Upper lobe of right lung (tissue), 1 donor: ENCODE measurements at regions not wholly inside any gene's neighbourhood (a gene's known extent, or its start where the extent isn't known, plus 50 kb on each side); places are given as distances from the start of the nearest gene placed in this dataset.
"Not testable (repeated sequence)": the region's sequence is repeated elsewhere in the genome, so short reads cannot be mapped to it uniquely, and the experiment has no call there.

Experiments used
- ATAC-seq: fragments of 200-7000 bp; cut with Tn5 transposase; one replicate; pipeline ENCODE4 v1.9.1; 2020; ENCODE audit warnings: mild to moderate bottlenecking, moderate library complexity
- DNase-seq: peaks from one replicate; pipeline ENCODE4 v3.0.0-alpha.2; 2020
- H3K27ac ChIP-seq: fragments of 200-600 bp; one replicate; pipeline ENCODE4 v1.8.0; 2022
- H3K27me3 ChIP-seq: fragments of 200-600 bp; one replicate; pipeline ENCODE4 v1.8.0; 2022; ENCODE audit warnings: mild to moderate bottlenecking
- H3K36me3 ChIP-seq: fragments of 200-600 bp; one replicate; pipeline ENCODE4 v1.8.0; 2022
- H3K4me1 ChIP-seq: fragments of 200-600 bp; one replicate; pipeline ENCODE4 v1.8.0; 2022
- H3K4me3 ChIP-seq: fragments of 200-600 bp; one replicate; pipeline ENCODE4 v1.8.0; 2022; ENCODE audit warnings: mild to moderate bottlenecking
- H3K9me3 ChIP-seq: fragments of 200-600 bp; one replicate; pipeline ENCODE4 v1.8.0; 2022
- intact Hi-C: fragments of 100-400 bp; cut with DNase I; formaldehyde crosslinking; loops from one replicate; pipeline ENCODE4 v1.11.0; 2022
- TF ChIP-seq, protein P1 (sequence below): fragments of 200-600 bp; IDR thresholded peaks from one replicate; pipeline ENCODE4 v1.8.0; 2022; ENCODE audit warnings: antibody characterized with exemption
- donor health status: DM: no; HTN: yes; CAD: no; lungs with severe emphysema.

DNA sequence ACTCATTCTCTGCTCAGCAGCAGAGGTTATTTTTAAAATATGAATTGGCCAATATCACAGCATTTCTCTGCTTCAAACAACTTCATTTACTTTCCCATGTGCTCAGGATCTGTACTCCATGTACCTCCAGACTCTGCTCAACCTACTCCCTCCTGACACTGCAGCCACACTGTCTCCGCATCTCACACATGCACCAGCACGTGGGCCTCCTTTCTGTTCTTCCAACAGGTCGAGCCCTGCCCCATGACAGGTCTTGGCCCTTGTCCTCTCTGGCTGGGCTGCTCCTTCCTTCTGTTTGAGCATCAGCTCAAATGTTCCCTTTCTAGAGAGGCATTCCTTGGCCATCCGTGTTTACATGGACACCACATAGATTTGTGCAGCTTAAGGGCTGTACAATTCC is 195.7 kb downstream of the EBLN2 start:
- H3K27ac ChIP-seq, result no peak overlapping the region
- H3K27me3 ChIP-seq, result no peaks in the 10 kb centered on the region
- H3K4me1 ChIP-seq, result no peaks in the 10 kb centered on the region
- TF ChIP-seq, protein P1, sequence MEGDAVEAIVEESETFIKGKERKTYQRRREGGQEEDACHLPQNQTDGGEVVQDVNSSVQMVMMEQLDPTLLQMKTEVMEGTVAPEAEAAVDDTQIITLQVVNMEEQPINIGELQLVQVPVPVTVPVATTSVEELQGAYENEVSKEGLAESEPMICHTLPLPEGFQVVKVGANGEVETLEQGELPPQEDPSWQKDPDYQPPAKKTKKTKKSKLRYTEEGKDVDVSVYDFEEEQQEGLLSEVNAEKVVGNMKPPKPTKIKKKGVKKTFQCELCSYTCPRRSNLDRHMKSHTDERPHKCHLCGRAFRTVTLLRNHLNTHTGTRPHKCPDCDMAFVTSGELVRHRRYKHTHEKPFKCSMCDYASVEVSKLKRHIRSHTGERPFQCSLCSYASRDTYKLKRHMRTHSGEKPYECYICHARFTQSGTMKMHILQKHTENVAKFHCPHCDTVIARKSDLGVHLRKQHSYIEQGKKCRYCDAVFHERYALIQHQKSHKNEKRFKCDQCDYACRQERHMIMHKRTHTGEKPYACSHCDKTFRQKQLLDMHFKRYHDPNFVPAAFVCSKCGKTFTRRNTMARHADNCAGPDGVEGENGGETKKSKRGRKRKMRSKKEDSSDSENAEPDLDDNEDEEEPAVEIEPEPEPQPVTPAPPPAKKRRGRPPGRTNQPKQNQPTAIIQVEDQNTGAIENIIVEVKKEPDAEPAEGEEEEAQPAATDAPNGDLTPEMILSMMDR, result no peak
- no peaks in the 10 kb centered on the region for H3K36me3 ChIP-seq
- no peaks in the 10 kb centered on the region for H3K9me3 ChIP-seq
- ATAC-seq (no peak), DNase-seq (no peak)
- intact Hi-C loops, result no loop called here
- no peak overlapping the region for H3K4me3 ChIP-seq

DNA sequence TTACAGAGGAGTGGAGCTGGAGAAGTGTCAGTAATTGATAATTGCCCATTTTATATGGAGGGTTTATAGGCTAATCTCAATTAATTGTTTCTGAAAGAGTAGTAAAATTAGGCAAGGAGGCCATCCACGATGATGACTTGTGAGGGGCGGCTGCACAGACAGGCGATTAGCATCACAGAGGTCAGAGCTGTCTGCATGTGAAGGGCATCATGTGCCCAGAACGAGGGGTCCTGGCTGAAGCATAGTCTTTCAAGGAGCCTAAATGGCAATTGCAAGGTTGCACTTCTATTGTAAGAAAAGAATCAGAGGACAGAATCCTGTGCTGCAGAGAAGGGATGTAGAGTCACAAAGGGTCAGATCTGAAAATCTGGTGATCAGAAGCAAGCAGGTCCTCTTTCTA is 196.6 kb downstream of the EBLN2 start:
- H3K36me3 ChIP-seq, result no peaks in the 10 kb centered on the region

DNA sequence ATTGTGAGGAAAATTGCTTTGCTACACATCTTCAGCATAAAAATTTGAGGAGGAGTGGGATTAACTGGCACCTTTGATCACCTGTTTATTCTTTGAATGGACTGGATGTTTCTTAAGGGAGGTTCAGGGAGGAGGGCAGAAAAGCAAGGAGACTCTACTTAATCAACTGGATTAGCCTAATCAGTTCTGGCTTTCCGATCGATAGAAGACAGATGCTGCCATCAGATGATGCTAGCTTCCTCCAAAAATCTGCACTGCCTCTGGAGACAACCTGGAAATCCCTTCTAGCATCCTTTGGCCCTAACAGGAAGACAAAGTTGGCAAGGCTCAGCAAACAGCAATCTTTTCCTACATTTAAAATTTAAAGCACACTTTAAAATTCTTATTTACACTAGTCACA is 197.8 kb downstream of the EBLN2 start:
- H3K9me3 ChIP-seq, result no peaks in the 10 kb centered on the region
- ATAC-seq, result no peak

More for the DNA sequence above, 196.6 kb downstream of the EBLN2 start:
- TF ChIP-seq, protein P1, result no peak
- no peak overlapping the region for H3K27ac ChIP-seq
- DNase-seq (no peak), ATAC-seq (no peak)
- no peak overlapping the region for H3K4me3 ChIP-seq
- no peaks in the 10 kb centered on the region for H3K27me3 ChIP-seq
- H3K9me3 ChIP-seq, result no peaks in the 10 kb centered on the region
- intact Hi-C loops, result no loop called here
- no peaks in the 10 kb centered on the region for H3K4me1 ChIP-seq

GRCh38 chr3:73259856-73260255 is 198.4 kb downstream of the EBLN2 start:
- ATAC-seq, result no peak
- DNase-seq, result no peak
- Histone ChIP-seq H3K4me1 (no peaks in the 10 kb centered on the region), H3K27ac (no peak overlapping the region), H3K4me3 (no peak overlapping the region), H3K36me3 (no peaks in the 10 kb centered on the region), H3K27me3 (no peaks in the 10 kb centered on the region), H3K9me3 (no peaks in the 10 kb centered on the region)
- TF ChIP-seq, protein P1, result no peak
- intact Hi-C loops, result no loop called here

More for the DNA sequence above, 197.8 kb downstream of the EBLN2 start:
- DNase-seq, result no peak
- TF ChIP-seq, protein P1, result no peak
- Histone ChIP-seq H3K27me3 (no peaks in the 10 kb centered on the region), H3K27ac (no peak overlapping the region), H3K4me3 (no peak overlapping the region), H3K36me3 (no peaks in the 10 kb centered on the region), H3K4me1 (no peaks in the 10 kb centered on the region)
- intact Hi-C loops, result no loop called here

DNA sequence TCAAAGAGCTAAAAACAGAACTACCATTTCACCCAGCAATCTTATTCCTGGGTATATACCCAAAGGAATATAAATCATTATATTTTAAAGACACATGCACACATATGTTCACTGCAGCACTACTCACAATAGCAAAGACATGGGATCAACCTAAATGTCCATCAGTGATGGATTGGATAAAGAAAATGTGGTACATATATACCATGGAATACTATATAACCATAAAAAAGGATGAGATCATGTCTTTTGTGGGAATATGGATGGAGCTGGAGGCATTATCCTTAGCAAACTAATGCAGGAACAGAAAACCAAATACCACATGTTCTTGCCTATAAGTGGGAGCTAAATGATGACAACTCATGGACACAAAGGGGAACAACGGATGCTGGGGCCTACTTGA is 205.1 kb downstream of the EBLN2 start:
- H3K4me1 ChIP-seq, intact Hi-C loops, H3K36me3 ChIP-seq, DNase-seq, H3K27me3 ChIP-seq, H3K4me3 ChIP-seq, H3K9me3 ChIP-seq, ATAC-seq, H3K27ac ChIP-seq: not testable (repeated sequence)

DNA sequence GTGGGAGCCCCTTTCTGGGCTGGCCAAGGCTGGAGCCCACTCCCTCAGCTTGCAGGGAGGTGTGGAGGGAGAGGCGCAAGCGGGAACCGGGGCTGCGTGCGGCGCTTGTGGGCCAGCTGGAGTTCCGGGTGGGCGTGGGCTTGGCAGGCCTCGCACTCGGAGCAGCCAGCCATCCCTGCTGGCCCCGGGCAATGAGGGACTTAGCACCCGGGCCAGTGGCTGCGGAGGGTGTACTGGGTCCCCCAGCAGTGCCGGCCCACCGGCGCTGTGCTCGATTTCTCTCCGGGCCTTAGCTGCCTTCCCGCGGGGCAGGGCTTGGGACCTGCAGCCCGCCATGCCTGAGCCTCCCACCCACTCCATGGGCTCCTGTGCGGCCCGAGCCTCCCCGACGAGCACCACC is 207.7 kb downstream of the EBLN2 start:
- H3K4me3 ChIP-seq, DNase-seq, intact Hi-C loops, H3K9me3 ChIP-seq, ATAC-seq, H3K27ac ChIP-seq, H3K4me1 ChIP-seq, H3K27me3 ChIP-seq, H3K36me3 ChIP-seq: not testable (repeated sequence)

DNA sequence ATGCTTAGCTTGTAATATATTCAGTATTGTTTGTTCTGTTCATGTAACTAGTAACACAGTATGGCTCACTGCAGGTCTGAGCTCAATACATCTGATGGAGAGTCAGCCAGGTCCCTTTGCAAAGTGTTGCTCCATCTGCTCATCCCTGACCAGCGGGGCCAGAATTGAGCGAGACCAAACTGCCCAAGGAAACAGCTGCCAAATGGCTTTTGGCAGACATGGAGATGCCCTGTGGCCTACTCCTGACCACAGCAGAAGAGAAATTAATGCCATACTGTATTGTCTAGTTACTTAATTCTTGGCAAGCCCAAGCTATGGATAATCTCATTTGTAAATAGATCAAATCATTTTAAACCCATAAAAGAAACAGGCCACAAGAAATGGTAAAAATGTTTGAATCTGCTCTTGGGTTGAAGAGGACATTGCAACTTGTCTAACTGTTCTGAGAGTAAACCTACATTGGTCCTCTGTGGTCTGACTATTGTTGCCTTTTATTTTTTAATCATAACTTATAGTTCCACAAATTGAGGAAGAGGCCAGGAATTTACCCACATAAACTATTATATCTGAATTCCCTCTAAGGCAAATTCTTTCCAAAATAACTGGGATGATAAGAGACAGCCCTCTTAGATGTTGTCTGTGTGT is 209.5 kb downstream of the EBLN2 start:
- DNase-seq (no peak), ATAC-seq (no peak)
- Histone ChIP-seq H3K36me3 (no peaks in the 10 kb centered on the region), H3K4me1 (no peaks in the 10 kb centered on the region), H3K27ac (no peak overlapping the region), H3K4me3 (no peak overlapping the region), H3K27me3 (no peaks in the 10 kb centered on the region), H3K9me3 (no peaks in the 10 kb centered on the region)
- intact Hi-C loops, result no loop called here
- TF ChIP-seq, protein P1, result no peak
